Mesenchymal stem cell (in vitro differentiated cells and primary cell): ENCODE measurements at regions not wholly inside any gene's neighbourhood (a gene's known extent, or its start where the extent isn't known, plus 50 kb on each side); places are given as distances from the start of the nearest gene placed in this dataset.

ENCODE experiments used
- DNase-seq: peaks from one replicate; pipeline ENCODE4 v3.0.0-alpha.2; 2013
- H2AFZ ChIP-seq: one replicate; pipeline ENCODE4 v1.6.1; 2013; ENCODE audit warnings: low read depth, mild to moderate bottlenecking, control low read depth, inconsistent platforms, low read length, moderate library complexity
- H2AK5ac ChIP-seq: 2 replicates; pipeline ENCODE4 v1.6.1; 2013; ENCODE audit warnings: low read length, moderate library complexity, mild to moderate bottlenecking, inconsistent platforms; ENCODE audit not compliant: severe bottlenecking
- H2BK120ac ChIP-seq: one replicate; pipeline ENCODE4 v1.6.1; 2013; ENCODE audit warnings: low read depth, mild to moderate bottlenecking, inconsistent platforms, low read length, moderate library complexity
- H2BK12ac ChIP-seq, 2 experiments: one replicate each; pipeline ENCODE4 v1.6.1; 2013; ENCODE audit warnings: inconsistent platforms in 2 of 2, low read length in 2 of 2, mild to moderate bottlenecking in 2 of 2, moderate library complexity in 2 of 2, control low read depth in 1 of 2
- H2BK15ac ChIP-seq: one replicate; pipeline ENCODE4 v1.6.1; 2013; ENCODE audit warnings: mild to moderate bottlenecking, low read depth, inconsistent platforms; ENCODE audit not compliant: poor library complexity, severe bottlenecking
- H2BK5ac ChIP-seq: 2 replicates; pipeline ENCODE4 v1.6.1; 2013; ENCODE audit warnings: low read depth, mild to moderate bottlenecking, low read length, control low read depth, inconsistent platforms; ENCODE audit not compliant: poor library complexity, severe bottlenecking
- H3K14ac ChIP-seq, 2 experiments: one replicate each; pipeline ENCODE4 v1.6.1; 2013; ENCODE audit warnings: inconsistent platforms in 2 of 2, low read length in 2 of 2, control low read depth in 1 of 2, mild to moderate bottlenecking in 1 of 2, moderate library complexity in 1 of 2
- H3K18ac ChIP-seq, 2 experiments: one replicate each; pipeline ENCODE4 v1.6.1; 2013; ENCODE audit warnings: inconsistent platforms in 2 of 2, low read length in 2 of 2, control low read depth in 1 of 2, low read depth in 1 of 2, mild to moderate bottlenecking in 1 of 2
- H3K23ac ChIP-seq, 2 experiments: one replicate each; pipeline ENCODE4 v1.6.1; 2013; ENCODE audit warnings: inconsistent platforms in 2 of 2, low read length in 2 of 2, mild to moderate bottlenecking in 2 of 2, moderate library complexity in 2 of 2, control low read depth in 1 of 2
- H3K27ac ChIP-seq: 2 replicates; pipeline ENCODE4 v1.5.1; 2013; ENCODE audit warnings: mild to moderate bottlenecking, moderate library complexity, low read length, control low read depth, inconsistent platforms; ENCODE audit not compliant: poor library complexity, severe bottlenecking
- H3K27me3 ChIP-seq, 2 experiments: 2 replicates each; pipeline versions ENCODE4 v1.6.1 to v1.7.0; 2013; ENCODE audit warnings: low read length in 2 of 2, mild to moderate bottlenecking in 2 of 2, moderate library complexity in 2 of 2, control low read depth in 1 of 2, inconsistent platforms in 1 of 2; ENCODE audit not compliant: control insufficient read depth in 1 of 2, insufficient read depth in 1 of 2
- H3K36me3 ChIP-seq, 2 experiments: 2 replicates each; pipeline versions ENCODE4 v1.6.1 to v1.7.0; 2013; ENCODE audit warnings: low read length in 2 of 2, control low read depth in 1 of 2, inconsistent platforms in 1 of 2, low read depth in 1 of 2, mild to moderate bottlenecking in 1 of 2; ENCODE audit not compliant: insufficient read depth in 2 of 2, control insufficient read depth in 1 of 2
- H3K4ac ChIP-seq, 2 experiments: one replicate each; pipeline ENCODE4 v1.6.1; 2013; ENCODE audit warnings: inconsistent platforms in 2 of 2, low read length in 2 of 2, mild to moderate bottlenecking in 2 of 2, moderate library complexity in 2 of 2, control low read depth in 1 of 2, low read depth in 1 of 2
- H3K4me1 ChIP-seq: 2 replicates; pipeline ENCODE4 v1.6.1; 2013; ENCODE audit warnings: low read depth, low read length, control low read depth; ENCODE audit not compliant: control insufficient read depth, insufficient read depth
- H3K4me2 ChIP-seq: 2 replicates; pipeline ENCODE4 v1.6.1; 2013; ENCODE audit warnings: low read length, mild to moderate bottlenecking, inconsistent platforms; ENCODE audit not compliant: poor library complexity, severe bottlenecking
- H3K4me3 ChIP-seq, 2 experiments: 2 replicates each; pipeline versions ENCODE4 v1.5.1 to v1.7.0; 2013; ENCODE audit warnings: low read length in 2 of 2, mild to moderate bottlenecking in 2 of 2, control low read depth in 1 of 2, low read depth in 1 of 2; ENCODE audit not compliant: insufficient read depth in 1 of 2
- H3K79me1 ChIP-seq: replicated peaks from 2 replicates; pipeline ENCODE4 v1.6.1; 2013; ENCODE audit warnings: mild to moderate bottlenecking, control low read depth, low read length, inconsistent platforms; ENCODE audit not compliant: poor library complexity, severe bottlenecking
- H3K9ac ChIP-seq: 2 replicates; pipeline ENCODE4 v1.7.0; 2013; ENCODE audit warnings: mild to moderate bottlenecking, low read length, moderate library complexity
- H3K9me3 ChIP-seq: 2 replicates; pipeline ENCODE4 v1.7.0; 2013; ENCODE audit warnings: mild to moderate bottlenecking, low read length; ENCODE audit not compliant: control insufficient read depth
- H4K8ac ChIP-seq: one replicate; pipeline ENCODE4 v1.6.1; 2013; ENCODE audit warnings: inconsistent platforms, mild to moderate bottlenecking, low read length, moderate library complexity
- H4K91ac ChIP-seq: one replicate; pipeline ENCODE4 v1.6.1; 2013; ENCODE audit warnings: mild to moderate bottlenecking, low read length, inconsistent platforms
- WGBS: methylation state at CpG from one replicate; pipeline ENCODE4 v1.1.7; 2013; ENCODE audit warnings: mixed read lengths; 5-methylcytosine and 5-hydroxymethylcytosine counted together

GRCh38 chr14:97959251-97959650, 1162.1 kb downstream of the VRK1 start:
- H3K27me3 ChIP-seq: no peaks in the 10 kb centered on the region
- 84% methylated on average over 4 of the region's 4 CpGs for WGBS
- no peaks in the 10 kb centered on the region for H3K4me1 ChIP-seq
- no peak overlapping the region for H3K9ac ChIP-seq
- no peak overlapping the region for H3K4me2 ChIP-seq
- no peak overlapping the region for H3K18ac ChIP-seq
- H2BK5ac ChIP-seq: no peak overlapping the region
- H2BK120ac ChIP-seq: no peak overlapping the region
- no peak overlapping the region for H2BK15ac ChIP-seq
- no peak overlapping the region for H4K8ac ChIP-seq
- H4K91ac ChIP-seq: no peak overlapping the region
- no peak overlapping the region for H3K23ac ChIP-seq
- H3K27ac ChIP-seq: no peak overlapping the region
- H3K79me1 ChIP-seq: no peaks in the 10 kb centered on the region
- no peaks in the 10 kb centered on the region for H3K36me3 ChIP-seq
- no peak overlapping the region for H3K14ac ChIP-seq
- no peak overlapping the region for H3K4me3 ChIP-seq
- H3K4ac ChIP-seq: no peak overlapping the region
- H2AFZ ChIP-seq: no peak overlapping the region
- H2BK12ac ChIP-seq: no peak overlapping the region
- no peak for DNase-seq
- H2AK5ac ChIP-seq: no peak overlapping the region
- peaks cover 14% of the 10 kb centered on the region for H3K9me3 ChIP-seq

DNA sequence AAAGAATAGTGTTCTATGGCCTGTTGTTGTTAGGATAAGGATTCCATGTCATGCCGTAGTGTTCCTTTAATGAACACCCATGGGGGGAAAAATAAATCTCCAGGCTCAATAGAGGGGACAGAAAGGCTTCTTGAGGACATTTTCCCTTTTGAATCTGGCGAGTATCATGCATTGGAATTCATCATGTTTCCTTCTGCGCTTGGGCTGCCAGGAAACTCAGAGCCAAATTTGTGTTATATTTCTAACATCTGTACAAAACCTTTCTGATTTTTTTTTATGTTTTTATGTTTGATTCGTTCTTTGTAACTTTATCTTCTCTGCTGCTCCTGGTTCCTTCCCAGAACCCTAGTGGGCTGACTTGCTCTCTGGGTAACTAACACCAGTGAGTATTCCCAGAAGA, 1163.3 kb downstream of the VRK1 start:
- H3K27ac ChIP-seq: no peak overlapping the region

DNA sequence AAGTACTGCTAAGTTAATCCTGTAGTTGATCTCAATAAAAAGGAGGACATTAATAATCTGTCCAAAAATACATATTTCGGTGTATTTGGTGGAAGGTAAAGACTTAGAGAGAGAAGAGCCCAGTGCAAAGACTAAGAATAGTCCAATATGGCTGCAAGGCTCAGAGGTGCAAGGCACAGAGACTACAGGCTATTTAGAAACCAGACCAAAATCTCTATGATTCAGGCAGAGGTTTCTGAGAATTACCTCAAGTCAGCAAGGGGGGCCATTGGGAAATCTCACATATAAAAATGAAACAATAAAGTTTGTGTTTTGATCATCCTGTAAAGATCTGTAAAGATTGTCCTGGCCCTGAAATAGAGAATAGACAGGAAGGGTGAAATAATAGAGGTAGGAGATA, 1173.0 kb downstream of the VRK1 start:
- Histone ChIP-seq H3K27me3 (no peaks in the 10 kb centered on the region), H3K18ac (no peak overlapping the region), H3K9me3 (no peaks in the 10 kb centered on the region), H3K4ac (no peak overlapping the region), H3K79me1 (no peaks in the 10 kb centered on the region), H3K4me1 (no peaks in the 10 kb centered on the region), H3K9ac (no peak overlapping the region), H3K14ac (no peak overlapping the region), H3K4me3 (no peak overlapping the region), H4K8ac (no peak overlapping the region), H3K27ac (no peak overlapping the region), H2BK15ac (no peak overlapping the region), H2BK12ac (no peak overlapping the region), H3K23ac (no peak overlapping the region), H2BK5ac (no peak overlapping the region), H2AK5ac (no peak overlapping the region), H3K36me3 (peaks cover 0 to 6% of the 10 kb centered on the region in 2 experiments), H2AFZ (no peak overlapping the region), H4K91ac (no peak overlapping the region), H2BK120ac (no peak overlapping the region), H3K4me2 (no peak overlapping the region)
- no peak for DNase-seq
- WGBS: 20% methylated on average over 1 of the region's 1 CpG

More for the DNA sequence above, 1163.3 kb downstream of the VRK1 start:
- Histone ChIP-seq H3K18ac (no peak overlapping the region), H3K23ac (no peak overlapping the region), H2BK5ac (no peak overlapping the region), H2BK15ac (no peak overlapping the region), H2AK5ac (no peak overlapping the region), H2AFZ (no peak overlapping the region), H2BK120ac (no peak overlapping the region), H3K9ac (no peak overlapping the region), H3K4ac (no peak overlapping the region), H2BK12ac (no peak overlapping the region), H3K9me3 (peaks cover 14% of the 10 kb centered on the region), H3K4me2 (no peak overlapping the region), H3K4me1 (no peaks in the 10 kb centered on the region), H3K4me3 (no peak overlapping the region), H3K36me3 (no peaks in the 10 kb centered on the region), H3K14ac (no peak overlapping the region), H3K79me1 (no peaks in the 10 kb centered on the region), H4K91ac (no peak overlapping the region), H4K8ac (no peak overlapping the region), H3K27me3 (no peaks in the 10 kb centered on the region)
- no peak for DNase-seq
- WGBS: 58% methylated on average over 4 of the region's 4 CpGs

GRCh38 chr14:97975216-97975615, 1178.0 kb downstream of the VRK1 start:
- H2BK120ac ChIP-seq: no peak overlapping the region
- H3K18ac ChIP-seq: no peak overlapping the region
- no peak overlapping the region for H3K27ac ChIP-seq
- no peak overlapping the region for H2BK5ac ChIP-seq
- no peaks in the 10 kb centered on the region for H3K36me3 ChIP-seq
- WGBS: no CpG with 5 or more reads among the region's 3 CpGs
- no peak overlapping the region for H3K9ac ChIP-seq
- H4K91ac ChIP-seq: no peak overlapping the region
- H2AFZ ChIP-seq: no peak overlapping the region
- H3K27me3 ChIP-seq: no peaks in the 10 kb centered on the region
- no peak overlapping the region for H4K8ac ChIP-seq
- H2BK15ac ChIP-seq: no peak overlapping the region
- no peak overlapping the region for H3K14ac ChIP-seq
- H2AK5ac ChIP-seq: no peak overlapping the region
- no peak overlapping the region for H3K23ac ChIP-seq
- no peaks in the 10 kb centered on the region for H3K4me1 ChIP-seq
- H2BK12ac ChIP-seq: no peak overlapping the region
- no peak for DNase-seq
- H3K79me1 ChIP-seq: no peaks in the 10 kb centered on the region
- no peak overlapping the region for H3K4ac ChIP-seq
- H3K4me2 ChIP-seq: no peak overlapping the region
- no peaks in the 10 kb centered on the region for H3K9me3 ChIP-seq
- no peak overlapping the region for H3K4me3 ChIP-seq
